Thyroid gland (tissue), 4 donors: ENCODE measurements at regions not wholly inside any gene's neighbourhood (a gene's known extent, or its start where the extent isn't known, plus 50 kb on each side); places are given as distances from the start of the nearest gene placed in this dataset.

Source experiments
- DNase-seq, 2 donors: peaks; one replicate each; pipeline ENCODE4 v3.0.0-alpha.2; 2019
- H3K27ac ChIP-seq, 3 donors: fragments of 200-600 bp; sonication (generic); 1 replicate in 2 of 3; 2 replicates in 1 of 3; pipeline ENCODE4 v1.5.1; 2016 to 2019; ENCODE audit warnings: mild to moderate bottlenecking in 1 of 3, moderate library complexity in 1 of 3
- H3K27me3 ChIP-seq: fragments of 200-600 bp; sonication (generic); one replicate; pipeline ENCODE4 v1.5.1; 2019
- H3K36me3 ChIP-seq, 2 donors: fragments of 200-600 bp; sonication (generic); one replicate each; pipeline ENCODE4 v1.5.1; 2016 to 2019
- H3K4me1 ChIP-seq, 2 donors: fragments of 200-600 bp; sonication (generic); one replicate each; pipeline ENCODE4 v1.5.1; 2017 to 2019
- H3K4me3 ChIP-seq, 3 donors: fragments of 200-600 bp; sonication (generic); replicated peaks in 1 of 3; 1 replicate in 2 of 3; 2 replicates in 1 of 3; pipeline ENCODE4 v1.5.1; 2016; ENCODE audit warnings: mild to moderate bottlenecking in 1 of 3
- H3K9me3 ChIP-seq: fragments of 200-600 bp; sonication (generic); one replicate; pipeline ENCODE4 v1.5.1; 2017
- CTCF ChIP-seq, 6 experiments: fragments of 200-600 bp in 3 of 6; fragments of 450-650 bp in 3 of 6; sonication (generic) in 3 of 6; IDR thresholded peaks; one replicate each; pipeline ENCODE4 v1.5.1; 2016 to 2019; ENCODE audit warnings: antibody characterized with exemption in 6 of 6, mild to moderate bottlenecking in 2 of 6, inconsistent platforms in 1 of 6, moderate library complexity in 1 of 6
- POLR2A ChIP-seq, 2 donors: fragments of 450-650 bp; IDR thresholded peaks; one replicate each; pipeline ENCODE4 v1.6.1; 2017; ENCODE audit warnings: antibody characterized with exemption in 2 of 2, mild to moderate bottlenecking in 2 of 2, moderate library complexity in 1 of 2
- WGBS, 2 donors: methylation state at CpG; one replicate each; pipeline ENCODE4 v1.1.5; 2017; 5-methylcytosine and 5-hydroxymethylcytosine counted together
- intact Hi-C: fragments of 100-400 bp; cut with DNase I; formaldehyde crosslinking; loops from one replicate; pipeline ENCODE4 v1.15.1; 2023

GRCh38 chr6:54515713-54516112, 207.5 kb downstream of the TINAG start:
- 88 to 92% methylated on average over 1 of the region's 1 CpG for WGBS, 2 donors
- intact Hi-C loops, result no loop called here
- no peaks in the 10 kb centered on the region for H3K36me3 ChIP-seq

GRCh38 chr6:54516321-54516720, 208.1 kb downstream of the TINAG start:
- no peak overlapping the region for H3K27ac ChIP-seq
- H3K9me3 ChIP-seq, result no peaks in the 10 kb centered on the region
- no peak overlapping the region for H3K4me3 ChIP-seq
- DNase-seq, result peak; percentile 32 to 53
- H3K27me3 ChIP-seq, result no peaks in the 10 kb centered on the region
- no peaks in the 10 kb centered on the region for H3K36me3 ChIP-seq
- peaks cover 0 to 7% of the 10 kb centered on the region in 2 donors for H3K4me1 ChIP-seq
- intact Hi-C loops, result no loop called here
- TF ChIP-seq POLR2A (IDR thresholded peaks at IDR 0.05) (no peak), CTCF (IDR thresholded peaks at IDR 0.05) (no peak)
- WGBS, 2 donors, result 24 to 32% methylated on average over 1 of the region's 1 CpG

More at GRCh38 chr6:54515713-54516112, 207.5 kb downstream of the TINAG start:
- Histone ChIP-seq H3K27me3 (no peaks in the 10 kb centered on the region), H3K4me3 (no peak overlapping the region), H3K27ac (no peak overlapping the region), H3K4me1 (peaks cover 0 to 7% of the 10 kb centered on the region in 2 donors), H3K9me3 (no peaks in the 10 kb centered on the region)
- no peak for DNase-seq
- TF ChIP-seq POLR2A (IDR thresholded peaks at IDR 0.05) (no peak), CTCF (IDR thresholded peaks at IDR 0.05) (no peak)

DNA sequence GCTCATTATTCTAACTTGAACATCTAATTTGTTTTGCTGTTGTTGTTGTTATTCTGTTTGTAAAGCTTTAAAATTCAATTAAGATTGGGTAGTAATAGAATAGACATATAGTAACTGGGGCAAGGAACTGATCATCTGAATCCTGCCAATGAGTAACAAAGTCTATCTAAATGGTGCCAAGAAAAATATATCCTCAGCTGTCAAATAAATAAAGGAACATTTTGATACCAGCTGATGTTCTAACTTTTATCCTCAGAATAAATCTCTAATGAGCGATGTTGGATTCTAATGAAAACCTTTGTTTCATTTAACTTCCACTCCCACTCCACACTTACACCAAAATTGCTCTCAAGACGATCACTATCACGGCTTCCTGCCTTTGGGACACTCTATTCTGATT, 210.9 kb downstream of the TINAG start:
- Histone ChIP-seq H3K36me3 (no peaks in the 10 kb centered on the region), H3K9me3 (no peaks in the 10 kb centered on the region), H3K27ac (no peak overlapping the region), H3K27me3 (no peaks in the 10 kb centered on the region), H3K4me3 (no peak overlapping the region), H3K4me1 (peaks cover 0 to 7% of the 10 kb centered on the region in 2 donors)
- no peak for DNase-seq
- WGBS, 2 donors, result 88 to 89% methylated on average over 3 of the region's 3 CpGs
- intact Hi-C loops, result no loop called here
- no peak for TF ChIP-seq POLR2A (IDR thresholded peaks at IDR 0.05)
- no peak for TF ChIP-seq CTCF (IDR thresholded peaks at IDR 0.05)

DNA sequence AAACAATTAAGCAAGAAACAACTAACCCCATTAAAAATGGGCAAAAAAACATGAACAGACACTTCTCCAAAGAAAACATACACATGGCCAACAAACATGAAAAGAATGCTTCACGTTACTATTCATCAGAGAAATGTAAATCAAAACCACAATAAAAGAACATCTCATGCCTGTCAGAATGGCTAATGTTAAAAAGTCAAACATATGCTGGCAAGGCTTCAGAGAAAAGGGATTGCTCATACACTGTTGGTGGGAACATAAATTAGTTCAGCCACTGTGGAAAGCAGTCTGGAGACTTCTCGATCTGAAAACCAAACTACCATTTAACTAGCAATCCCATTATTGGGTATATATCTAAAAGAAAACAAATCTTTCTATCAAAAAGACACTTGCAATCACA, 217.5 kb downstream of the TINAG start:
- no peak for DNase-seq
- WGBS, 2 donors, result 79 to 86% methylated on average over 2 of the region's 2 CpGs
- H3K27ac ChIP-seq, result no peak overlapping the region
- no peaks in the 10 kb centered on the region for H3K27me3 ChIP-seq
- no peaks in the 10 kb centered on the region for H3K9me3 ChIP-seq
- H3K4me3 ChIP-seq, result no peak overlapping the region
- no peak for TF ChIP-seq CTCF (IDR thresholded peaks at IDR 0.05)
- TF ChIP-seq POLR2A (IDR thresholded peaks at IDR 0.05), result no peak
- H3K4me1 ChIP-seq, result no peaks in the 10 kb centered on the region
- intact Hi-C loops, result no loop called here
- H3K36me3 ChIP-seq, result no peaks in the 10 kb centered on the region

DNA sequence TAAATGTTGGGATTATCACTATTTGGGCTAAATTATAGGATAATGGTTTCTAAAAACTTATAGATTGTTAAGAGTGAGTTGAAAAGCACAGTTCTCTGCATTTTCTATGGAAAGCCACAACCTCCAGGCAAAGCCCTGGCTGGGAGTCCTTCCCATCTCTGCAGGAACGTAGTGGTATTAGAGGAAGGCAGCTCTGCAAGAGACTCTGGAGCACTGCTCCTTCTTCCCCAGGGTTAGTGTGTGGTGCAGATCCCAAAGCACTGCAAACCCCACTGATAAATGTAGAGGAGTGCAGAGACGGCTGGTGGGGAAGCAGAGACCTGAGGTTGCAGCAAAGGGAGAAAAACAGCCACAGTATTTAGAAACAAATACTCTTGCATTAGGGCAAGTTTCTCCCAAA, 225.3 kb downstream of the TINAG start:
- TF ChIP-seq CTCF (IDR thresholded peaks at IDR 0.05) (no peak), POLR2A (IDR thresholded peaks at IDR 0.05) (no peak)
- Histone ChIP-seq H3K36me3 (no peaks in the 10 kb centered on the region), H3K9me3 (no peaks in the 10 kb centered on the region), H3K27me3 (no peaks in the 10 kb centered on the region), H3K4me1 (no peaks in the 10 kb centered on the region), H3K27ac (no peak overlapping the region), H3K4me3 (no peak overlapping the region)
- no peak for DNase-seq
- WGBS, 2 donors, result 67% methylated on average over 2 of the region's 2 CpGs
- intact Hi-C loops, result no loop called here
